Epithelial cell of proximal tubule (primary cell): ENCODE measurements at regions not wholly inside any gene's neighbourhood (a gene's known extent, or its start where the extent isn't known, plus 50 kb on each side); places are given as distances from the start of the nearest gene placed in this dataset.

ENCODE experiments used
- DNase-seq: peaks from one replicate; pipeline ENCODE4 v3.0.0-alpha.2; 2011; ENCODE audit warnings: low read depth
- H3K4me3 ChIP-seq: 2 replicates; pipeline ENCODE4 v1.5.1; 2011; ENCODE audit warnings: low read depth, mild to moderate bottlenecking, low read length
- TF ChIP-seq, protein P1 (sequence below): conservative IDR thresholded peaks from 2 replicates; pipeline ENCODE4 v1.5.1; 2012; ENCODE audit warnings: low read depth, mild to moderate bottlenecking, low read length

DNA sequence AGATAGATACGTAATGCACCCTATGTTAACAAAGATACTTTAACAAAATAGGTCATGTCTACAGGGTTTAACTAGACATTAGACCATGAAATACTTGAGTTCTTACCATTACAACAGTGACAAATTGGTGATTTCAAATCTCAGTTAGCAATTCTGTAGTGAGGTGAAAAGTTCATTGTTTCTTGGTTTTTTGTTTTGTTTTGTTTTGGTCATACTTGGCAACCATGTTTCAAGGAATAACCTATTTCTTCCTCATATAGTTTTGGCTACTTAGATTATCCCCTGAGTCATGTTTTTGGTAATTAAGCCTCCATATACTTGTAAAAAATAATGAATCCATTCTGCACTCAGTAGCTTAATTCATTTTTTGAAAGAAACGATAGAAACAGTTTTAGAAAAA lies 1200.4 kb downstream of the DIAPH3 start:
- TF ChIP-seq, protein P1, sequence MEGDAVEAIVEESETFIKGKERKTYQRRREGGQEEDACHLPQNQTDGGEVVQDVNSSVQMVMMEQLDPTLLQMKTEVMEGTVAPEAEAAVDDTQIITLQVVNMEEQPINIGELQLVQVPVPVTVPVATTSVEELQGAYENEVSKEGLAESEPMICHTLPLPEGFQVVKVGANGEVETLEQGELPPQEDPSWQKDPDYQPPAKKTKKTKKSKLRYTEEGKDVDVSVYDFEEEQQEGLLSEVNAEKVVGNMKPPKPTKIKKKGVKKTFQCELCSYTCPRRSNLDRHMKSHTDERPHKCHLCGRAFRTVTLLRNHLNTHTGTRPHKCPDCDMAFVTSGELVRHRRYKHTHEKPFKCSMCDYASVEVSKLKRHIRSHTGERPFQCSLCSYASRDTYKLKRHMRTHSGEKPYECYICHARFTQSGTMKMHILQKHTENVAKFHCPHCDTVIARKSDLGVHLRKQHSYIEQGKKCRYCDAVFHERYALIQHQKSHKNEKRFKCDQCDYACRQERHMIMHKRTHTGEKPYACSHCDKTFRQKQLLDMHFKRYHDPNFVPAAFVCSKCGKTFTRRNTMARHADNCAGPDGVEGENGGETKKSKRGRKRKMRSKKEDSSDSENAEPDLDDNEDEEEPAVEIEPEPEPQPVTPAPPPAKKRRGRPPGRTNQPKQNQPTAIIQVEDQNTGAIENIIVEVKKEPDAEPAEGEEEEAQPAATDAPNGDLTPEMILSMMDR = no peak
- no peak for DNase-seq
- no peak overlapping the region for H3K4me3 ChIP-seq

DNA sequence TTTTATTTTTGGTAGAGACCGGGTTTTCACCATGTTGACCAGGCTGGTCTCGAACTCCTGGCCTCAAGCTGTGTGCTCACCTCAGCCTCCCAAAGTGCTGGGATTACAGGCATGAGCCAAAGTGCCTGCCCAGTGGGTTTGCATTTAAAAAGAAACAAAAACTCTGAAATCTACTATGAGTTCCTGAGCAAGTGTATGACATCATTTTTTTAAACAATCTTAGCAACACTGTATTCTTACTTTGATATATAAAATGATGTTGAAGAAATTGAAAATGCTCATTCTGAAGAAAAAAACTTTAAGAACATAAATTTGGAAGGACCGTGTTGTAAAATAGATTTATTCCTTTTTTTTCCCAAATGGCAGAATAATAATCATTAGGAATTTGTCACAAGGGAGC lies 1199.7 kb downstream of the DIAPH3 start:
- DNase-seq = no peak
- TF ChIP-seq, protein P1 = no peak
- no peak overlapping the region for H3K4me3 ChIP-seq

DNA sequence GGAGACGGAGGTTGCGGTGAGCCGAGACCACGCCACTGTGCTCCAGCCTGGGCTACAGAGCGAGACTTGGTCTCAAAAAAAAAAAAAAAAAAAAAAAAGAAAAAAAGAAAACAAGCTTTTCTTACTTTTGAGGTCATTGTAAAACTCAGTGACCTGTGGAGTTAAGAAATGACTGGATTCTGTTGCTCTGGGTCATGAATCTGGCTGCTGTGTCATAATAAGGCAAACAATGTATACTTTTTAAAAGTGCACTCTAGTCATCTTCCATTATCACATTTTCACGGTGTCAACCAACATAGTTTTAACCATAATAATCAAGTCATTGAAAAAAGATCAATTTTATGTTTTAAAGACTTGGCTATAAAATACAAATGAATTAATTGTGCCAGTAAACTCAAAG lies 1186.6 kb downstream of the DIAPH3 start:
- DNase-seq = no peak
- no peak overlapping the region for H3K4me3 ChIP-seq
- TF ChIP-seq, protein P1 = no peak

DNA sequence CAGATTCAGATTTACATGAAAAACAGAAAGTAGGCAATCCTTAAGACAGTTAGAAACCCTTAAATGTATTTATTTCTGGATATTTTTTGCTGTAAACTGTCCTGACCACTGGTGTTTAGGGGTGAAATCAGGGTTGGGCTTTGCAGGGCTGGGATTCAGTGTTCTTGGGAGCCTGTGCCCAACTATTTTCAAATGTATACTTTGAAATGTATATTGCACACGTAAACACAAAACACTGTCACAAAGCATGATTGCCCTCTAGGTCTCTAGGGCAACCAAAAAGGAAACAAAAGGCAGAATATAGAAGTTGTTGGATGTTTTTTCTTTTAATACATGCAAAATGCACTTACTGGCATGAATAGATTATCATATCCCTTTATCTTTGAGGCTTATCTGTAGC lies 1185.4 kb downstream of the DIAPH3 start:
- DNase-seq = no peak
- no peak overlapping the region for H3K4me3 ChIP-seq
- TF ChIP-seq, protein P1 = no peak

DNA sequence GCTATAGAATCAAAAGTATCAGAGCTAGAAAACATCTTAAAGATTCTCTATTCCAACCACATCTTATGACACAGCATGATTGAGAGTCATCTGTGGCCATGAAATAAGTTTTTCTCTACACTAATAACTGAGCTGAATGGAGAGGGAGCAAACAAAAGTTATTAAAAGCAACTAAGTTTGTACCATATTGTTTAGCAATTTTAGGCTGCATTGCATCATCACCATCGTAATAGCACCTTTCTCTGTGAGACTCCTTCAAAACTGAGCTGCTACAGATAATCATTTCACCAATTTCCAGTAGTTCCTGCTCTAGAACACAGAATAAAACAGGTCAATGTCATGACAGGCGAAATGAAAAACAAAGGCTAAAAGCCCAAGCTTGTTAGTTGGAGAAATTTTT lies 1183.9 kb downstream of the DIAPH3 start:
- no peak overlapping the region for H3K4me3 ChIP-seq
- TF ChIP-seq, protein P1 = no peak
- DNase-seq = no peak

DNA sequence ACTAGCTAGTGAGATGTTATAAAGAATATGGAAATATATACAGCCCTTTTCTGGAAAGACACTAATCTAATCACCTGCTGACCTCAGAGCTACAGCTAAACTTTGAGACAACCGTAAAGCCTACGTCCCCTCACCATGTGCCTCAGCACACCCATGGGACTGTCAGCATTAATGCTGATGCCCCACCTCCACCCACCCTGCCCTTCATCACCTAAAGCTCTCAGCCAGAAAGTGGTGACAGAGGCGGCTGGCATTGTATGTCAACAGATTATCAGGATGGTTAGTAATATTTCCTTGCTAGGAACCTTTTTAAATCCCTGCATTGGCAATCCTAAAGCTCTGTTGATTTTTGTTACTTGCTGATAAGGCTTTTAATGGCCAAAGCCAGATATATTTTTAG lies 1177.9 kb downstream of the DIAPH3 start:
- H3K4me3 ChIP-seq = no peak overlapping the region
- TF ChIP-seq, protein P1 = no peak
- DNase-seq = no peak

DNA sequence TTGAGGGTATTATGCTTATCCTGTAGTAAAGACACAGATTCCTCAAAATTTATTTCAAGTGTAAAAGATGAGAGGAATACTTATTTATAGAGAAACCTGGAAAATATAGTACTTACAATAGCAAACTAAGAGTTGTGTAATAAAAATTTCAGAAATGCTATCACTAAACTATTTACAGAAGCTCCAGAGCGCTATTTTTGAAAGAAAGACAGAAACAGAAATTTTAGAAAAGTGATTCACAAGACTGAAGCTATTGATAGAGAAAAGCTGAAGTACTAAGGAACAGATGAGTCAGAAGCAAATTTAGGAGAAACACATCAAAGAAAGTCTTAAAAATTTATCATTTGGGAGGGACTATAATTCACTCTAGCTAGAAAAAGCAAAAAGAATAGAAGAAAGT lies 1174.2 kb downstream of the DIAPH3 start:
- no peak overlapping the region for H3K4me3 ChIP-seq
- DNase-seq = no peak
- TF ChIP-seq, protein P1 = no peak
